GM23338 (cell line): ENCODE measurements at regions not wholly inside any gene's neighbourhood (a gene's known extent, or its start where the extent isn't known, plus 50 kb on each side); places are given as distances from the start of the nearest gene placed in this dataset.

Source experiments
- ATAC-seq: fragments of 200-7000 bp; cut with Tn5 transposase; 3 replicates; pipeline ENCODE4 v1.9.1; 2020
- DNase-seq: peaks from one replicate; pipeline ENCODE4 v3.0.0-alpha.2; 2015; ENCODE audit warnings: low spot score
- H2AFZ ChIP-seq: fragments of 200-600 bp; sonication (generic); 2 replicates; pipeline ENCODE4 v1.8.0; 2016; ENCODE audit warnings: antibody characterized with exemption, mild to moderate bottlenecking, moderate library complexity
- H3F3A ChIP-seq: fragments of 200-600 bp; sonication (generic); replicated peaks from 2 replicates; pipeline ENCODE4 v1.8.0; 2017; ENCODE audit warnings: antibody characterized with exemption, mixed run types, low read depth
- H3K27ac ChIP-seq: fragments of 200-600 bp; sonication (generic); 2 replicates; pipeline ENCODE4 v1.6.1; 2016; ENCODE audit warnings: low read depth
- H3K27me3 ChIP-seq: fragments of 200-600 bp; sonication (generic); 2 replicates; pipeline ENCODE4 v1.8.0; 2016; ENCODE audit warnings: mild to moderate bottlenecking, mixed run types, moderate library complexity; ENCODE audit not compliant: insufficient read depth
- H3K36me3 ChIP-seq: fragments of 200-600 bp; sonication (generic); 2 replicates; pipeline ENCODE4 v1.8.0; 2016; ENCODE audit warnings: mild to moderate bottlenecking; ENCODE audit not compliant: insufficient read depth
- H3K4me1 ChIP-seq: fragments of 200-600 bp; sonication (generic); 2 replicates; pipeline ENCODE4 v1.8.0; 2016; ENCODE audit warnings: mild to moderate bottlenecking, moderate library complexity; ENCODE audit not compliant: insufficient read depth
- H3K4me2 ChIP-seq: fragments of 200-600 bp; sonication (generic); 2 replicates; pipeline ENCODE4 v1.7.1; 2017; ENCODE audit warnings: mixed run types
- H3K4me3 ChIP-seq: fragments of 200-600 bp; sonication (generic); 2 replicates; pipeline ENCODE4 v1.6.1; 2016; ENCODE audit warnings: mixed run types
- H3K79me2 ChIP-seq: fragments of 200-600 bp; sonication (generic); replicated peaks from 2 replicates; pipeline ENCODE4 v1.8.0; 2017; ENCODE audit warnings: mild to moderate bottlenecking; ENCODE audit not compliant: insufficient read depth
- H3K9me2 ChIP-seq: fragments of 200-600 bp; sonication (generic); 2 replicates; pipeline ENCODE4 v1.8.0; 2017; ENCODE audit not compliant: insufficient read depth
- H4K20me1 ChIP-seq: fragments of 200-600 bp; sonication (generic); replicated peaks from 2 replicates; pipeline ENCODE4 v1.8.0; 2017; ENCODE audit warnings: mild to moderate bottlenecking; ENCODE audit not compliant: insufficient read depth
- H3K27ac Mint-ChIP-seq: 2 replicates; pipeline ENCODE4 v1.8.0; 2020; ENCODE audit warnings: inconsistent platforms, mild to moderate bottlenecking, moderate library complexity, mixed read lengths
- H3K27me3 Mint-ChIP-seq: 3 replicates; pipeline ENCODE4 v1.8.0; 2022; ENCODE audit warnings: low read depth, mild to moderate bottlenecking, moderate library complexity, mixed read lengths, inconsistent platforms; ENCODE audit not compliant: insufficient read depth, poor library complexity
- H3K36me3 Mint-ChIP-seq: 3 replicates; pipeline ENCODE4 v1.8.0; 2021; ENCODE audit warnings: low read depth, mild to moderate bottlenecking, inconsistent platforms, moderate library complexity, mixed read lengths
- H3K4me1 Mint-ChIP-seq: 3 replicates; pipeline ENCODE4 v1.8.0; 2020; ENCODE audit warnings: mild to moderate bottlenecking, inconsistent platforms, mixed read lengths
- H3K4me3 Mint-ChIP-seq: 3 replicates; pipeline ENCODE4 v1.8.0; 2021; ENCODE audit warnings: moderate library complexity, mild to moderate bottlenecking, inconsistent platforms, mixed read lengths
- H3K9me3 Mint-ChIP-seq: 3 replicates; pipeline ENCODE4 v1.8.0; 2020; ENCODE audit warnings: moderate library complexity, mild to moderate bottlenecking, inconsistent platforms, mixed read lengths
- CREB1 ChIP-seq: fragments of 250-450 bp; sonication (Bioruptor Pico); IDR thresholded peaks from 2 replicates; pipeline ENCODE4 v1.5.0; 2020; ENCODE audit warnings: low read depth, mild to moderate bottlenecking, moderate library complexity
- CTCF ChIP-seq, 2 experiments: fragments of 200-600 bp in 1 of 2; sonication (generic) in 1 of 2; conservative IDR thresholded peaks; 2 replicates each; pipeline versions ENCODE4 v1.5.1 to v1.6.1; 2016 to 2017; ENCODE audit warnings: antibody characterized with exemption in 2 of 2, low read depth in 2 of 2, mild to moderate bottlenecking in 2 of 2, moderate library complexity in 1 of 2
- EZH2 ChIP-seq: fragments of 200-600 bp; sonication (generic); IDR thresholded peaks from one replicate; pipeline ENCODE4 v1.8.0; 2017; ENCODE audit warnings: antibody characterized with exemption, mild to moderate bottlenecking, low read depth; ENCODE audit not compliant: unreplicated experiment
- EZH2phosphoT487 ChIP-seq: fragments of 200-600 bp; sonication (generic); IDR thresholded peaks from one replicate; pipeline ENCODE4 v1.8.1; 2018; ENCODE audit warnings: antibody characterized with exemption; ENCODE audit not compliant: unreplicated experiment
- JUNB ChIP-seq: IDR thresholded peaks from one replicate; pipeline ENCODE4 v1.6.1; 2016; ENCODE audit warnings: antibody characterized with exemption; ENCODE audit not compliant: unreplicated experiment
- NANOG ChIP-seq: IDR thresholded peaks from 2 replicates; pipeline ENCODE4 v1.6.1; 2016; ENCODE audit warnings: antibody characterized with exemption, borderline replicate concordance
- POLR2AphosphoS5 ChIP-seq: IDR thresholded peaks from 2 replicates; pipeline ENCODE4 v1.6.1; 2016; ENCODE audit warnings: antibody characterized with exemption, low read depth
- STAT1 ChIP-seq: IDR thresholded peaks from one replicate; pipeline ENCODE4 v1.6.1; 2016; ENCODE audit warnings: antibody characterized with exemption; ENCODE audit not compliant: unreplicated experiment
- ZNF114 ChIP-seq: fragments of 250-450 bp; sonication (Bioruptor Pico); IDR thresholded peaks from 2 replicates; pipeline ENCODE4 v1.5.0; 2020; ENCODE audit warnings: mild to moderate bottlenecking, moderate library complexity
- ZNF331 ChIP-seq: fragments of 250-450 bp; sonication (Bioruptor Pico); IDR thresholded peaks from 2 replicates; pipeline ENCODE4 v1.5.0; 2020; ENCODE audit warnings: low read depth, mild to moderate bottlenecking, moderate library complexity
- TF ChIP-seq, protein P1 (sequence below): IDR thresholded peaks from one replicate; pipeline ENCODE4 v1.6.1; 2018; ENCODE audit warnings: antibody characterized with exemption; ENCODE audit not compliant: unreplicated experiment
- TF ChIP-seq, protein P2 (sequence below): IDR thresholded peaks from 2 replicates; pipeline ENCODE4 v1.6.1; 2016; ENCODE audit warnings: antibody characterized with exemption
- TF ChIP-seq, protein P3 (sequence below): fragments of 250-450 bp; sonication (Bioruptor Pico); IDR thresholded peaks from 2 replicates; pipeline ENCODE4 v1.5.0; 2020; ENCODE audit warnings: mild to moderate bottlenecking, moderate library complexity

- Mint-ChIP-seq H3K4me3 (no peak overlapping the region), H3K9me3 (no peaks in the 10 kb centered on the region), H3K4me1 (peaks cover 8% of the 10 kb centered on the region; the same call in 2 of the 3 replicates), H3K27me3 (no peaks in the 10 kb centered on the region), H3K36me3 (no peaks in the 10 kb centered on the region), H3K27ac (no peak overlapping the region)
- Histone ChIP-seq H3K79me2 (no peaks in the 10 kb centered on the region), H4K20me1 (no peaks in the 10 kb centered on the region), H3F3A (no peaks in the 10 kb centered on the region), H3K4me2 (no peak overlapping the region), H3K27ac (no peak overlapping the region), H3K36me3 (no peaks in the 10 kb centered on the region), H2AFZ (no peak overlapping the region), H3K9me2 (no peaks in the 10 kb centered on the region), H3K27me3 (no peaks in the 10 kb centered on the region), H3K4me1 (no peaks in the 10 kb centered on the region), H3K4me3 (no peak overlapping the region)
- TF ChIP-seq JUNB, result no peak
- no peak for TF ChIP-seq EZH2phosphoT487
- TF ChIP-seq, protein P1, sequence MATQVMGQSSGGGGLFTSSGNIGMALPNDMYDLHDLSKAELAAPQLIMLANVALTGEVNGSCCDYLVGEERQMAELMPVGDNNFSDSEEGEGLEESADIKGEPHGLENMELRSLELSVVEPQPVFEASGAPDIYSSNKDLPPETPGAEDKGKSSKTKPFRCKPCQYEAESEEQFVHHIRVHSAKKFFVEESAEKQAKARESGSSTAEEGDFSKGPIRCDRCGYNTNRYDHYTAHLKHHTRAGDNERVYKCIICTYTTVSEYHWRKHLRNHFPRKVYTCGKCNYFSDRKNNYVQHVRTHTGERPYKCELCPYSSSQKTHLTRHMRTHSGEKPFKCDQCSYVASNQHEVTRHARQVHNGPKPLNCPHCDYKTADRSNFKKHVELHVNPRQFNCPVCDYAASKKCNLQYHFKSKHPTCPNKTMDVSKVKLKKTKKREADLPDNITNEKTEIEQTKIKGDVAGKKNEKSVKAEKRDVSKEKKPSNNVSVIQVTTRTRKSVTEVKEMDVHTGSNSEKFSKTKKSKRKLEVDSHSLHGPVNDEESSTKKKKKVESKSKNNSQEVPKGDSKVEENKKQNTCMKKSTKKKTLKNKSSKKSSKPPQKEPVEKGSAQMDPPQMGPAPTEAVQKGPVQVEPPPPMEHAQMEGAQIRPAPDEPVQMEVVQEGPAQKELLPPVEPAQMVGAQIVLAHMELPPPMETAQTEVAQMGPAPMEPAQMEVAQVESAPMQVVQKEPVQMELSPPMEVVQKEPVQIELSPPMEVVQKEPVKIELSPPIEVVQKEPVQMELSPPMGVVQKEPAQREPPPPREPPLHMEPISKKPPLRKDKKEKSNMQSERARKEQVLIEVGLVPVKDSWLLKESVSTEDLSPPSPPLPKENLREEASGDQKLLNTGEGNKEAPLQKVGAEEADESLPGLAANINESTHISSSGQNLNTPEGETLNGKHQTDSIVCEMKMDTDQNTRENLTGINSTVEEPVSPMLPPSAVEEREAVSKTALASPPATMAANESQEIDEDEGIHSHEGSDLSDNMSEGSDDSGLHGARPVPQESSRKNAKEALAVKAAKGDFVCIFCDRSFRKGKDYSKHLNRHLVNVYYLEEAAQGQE, result no peak
- TF ChIP-seq CREB1 (CRISPR knock-in tag), result no peak
- TF ChIP-seq EZH2, result no peak
- TF ChIP-seq POLR2AphosphoS5, result no peak
- no peak for TF ChIP-seq CTCF (conservative IDR thresholded peaks at IDR 0.05; ENCODE audit: low read depth in 2 of 2)
- TF ChIP-seq, protein P2, sequence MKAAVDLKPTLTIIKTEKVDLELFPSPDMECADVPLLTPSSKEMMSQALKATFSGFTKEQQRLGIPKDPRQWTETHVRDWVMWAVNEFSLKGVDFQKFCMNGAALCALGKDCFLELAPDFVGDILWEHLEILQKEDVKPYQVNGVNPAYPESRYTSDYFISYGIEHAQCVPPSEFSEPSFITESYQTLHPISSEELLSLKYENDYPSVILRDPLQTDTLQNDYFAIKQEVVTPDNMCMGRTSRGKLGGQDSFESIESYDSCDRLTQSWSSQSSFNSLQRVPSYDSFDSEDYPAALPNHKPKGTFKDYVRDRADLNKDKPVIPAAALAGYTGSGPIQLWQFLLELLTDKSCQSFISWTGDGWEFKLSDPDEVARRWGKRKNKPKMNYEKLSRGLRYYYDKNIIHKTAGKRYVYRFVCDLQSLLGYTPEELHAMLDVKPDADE, result no peak
- TF ChIP-seq ZNF331 (CRISPR knock-in tag), result no peak
- no peak for TF ChIP-seq STAT1
- TF ChIP-seq, protein P3, sequence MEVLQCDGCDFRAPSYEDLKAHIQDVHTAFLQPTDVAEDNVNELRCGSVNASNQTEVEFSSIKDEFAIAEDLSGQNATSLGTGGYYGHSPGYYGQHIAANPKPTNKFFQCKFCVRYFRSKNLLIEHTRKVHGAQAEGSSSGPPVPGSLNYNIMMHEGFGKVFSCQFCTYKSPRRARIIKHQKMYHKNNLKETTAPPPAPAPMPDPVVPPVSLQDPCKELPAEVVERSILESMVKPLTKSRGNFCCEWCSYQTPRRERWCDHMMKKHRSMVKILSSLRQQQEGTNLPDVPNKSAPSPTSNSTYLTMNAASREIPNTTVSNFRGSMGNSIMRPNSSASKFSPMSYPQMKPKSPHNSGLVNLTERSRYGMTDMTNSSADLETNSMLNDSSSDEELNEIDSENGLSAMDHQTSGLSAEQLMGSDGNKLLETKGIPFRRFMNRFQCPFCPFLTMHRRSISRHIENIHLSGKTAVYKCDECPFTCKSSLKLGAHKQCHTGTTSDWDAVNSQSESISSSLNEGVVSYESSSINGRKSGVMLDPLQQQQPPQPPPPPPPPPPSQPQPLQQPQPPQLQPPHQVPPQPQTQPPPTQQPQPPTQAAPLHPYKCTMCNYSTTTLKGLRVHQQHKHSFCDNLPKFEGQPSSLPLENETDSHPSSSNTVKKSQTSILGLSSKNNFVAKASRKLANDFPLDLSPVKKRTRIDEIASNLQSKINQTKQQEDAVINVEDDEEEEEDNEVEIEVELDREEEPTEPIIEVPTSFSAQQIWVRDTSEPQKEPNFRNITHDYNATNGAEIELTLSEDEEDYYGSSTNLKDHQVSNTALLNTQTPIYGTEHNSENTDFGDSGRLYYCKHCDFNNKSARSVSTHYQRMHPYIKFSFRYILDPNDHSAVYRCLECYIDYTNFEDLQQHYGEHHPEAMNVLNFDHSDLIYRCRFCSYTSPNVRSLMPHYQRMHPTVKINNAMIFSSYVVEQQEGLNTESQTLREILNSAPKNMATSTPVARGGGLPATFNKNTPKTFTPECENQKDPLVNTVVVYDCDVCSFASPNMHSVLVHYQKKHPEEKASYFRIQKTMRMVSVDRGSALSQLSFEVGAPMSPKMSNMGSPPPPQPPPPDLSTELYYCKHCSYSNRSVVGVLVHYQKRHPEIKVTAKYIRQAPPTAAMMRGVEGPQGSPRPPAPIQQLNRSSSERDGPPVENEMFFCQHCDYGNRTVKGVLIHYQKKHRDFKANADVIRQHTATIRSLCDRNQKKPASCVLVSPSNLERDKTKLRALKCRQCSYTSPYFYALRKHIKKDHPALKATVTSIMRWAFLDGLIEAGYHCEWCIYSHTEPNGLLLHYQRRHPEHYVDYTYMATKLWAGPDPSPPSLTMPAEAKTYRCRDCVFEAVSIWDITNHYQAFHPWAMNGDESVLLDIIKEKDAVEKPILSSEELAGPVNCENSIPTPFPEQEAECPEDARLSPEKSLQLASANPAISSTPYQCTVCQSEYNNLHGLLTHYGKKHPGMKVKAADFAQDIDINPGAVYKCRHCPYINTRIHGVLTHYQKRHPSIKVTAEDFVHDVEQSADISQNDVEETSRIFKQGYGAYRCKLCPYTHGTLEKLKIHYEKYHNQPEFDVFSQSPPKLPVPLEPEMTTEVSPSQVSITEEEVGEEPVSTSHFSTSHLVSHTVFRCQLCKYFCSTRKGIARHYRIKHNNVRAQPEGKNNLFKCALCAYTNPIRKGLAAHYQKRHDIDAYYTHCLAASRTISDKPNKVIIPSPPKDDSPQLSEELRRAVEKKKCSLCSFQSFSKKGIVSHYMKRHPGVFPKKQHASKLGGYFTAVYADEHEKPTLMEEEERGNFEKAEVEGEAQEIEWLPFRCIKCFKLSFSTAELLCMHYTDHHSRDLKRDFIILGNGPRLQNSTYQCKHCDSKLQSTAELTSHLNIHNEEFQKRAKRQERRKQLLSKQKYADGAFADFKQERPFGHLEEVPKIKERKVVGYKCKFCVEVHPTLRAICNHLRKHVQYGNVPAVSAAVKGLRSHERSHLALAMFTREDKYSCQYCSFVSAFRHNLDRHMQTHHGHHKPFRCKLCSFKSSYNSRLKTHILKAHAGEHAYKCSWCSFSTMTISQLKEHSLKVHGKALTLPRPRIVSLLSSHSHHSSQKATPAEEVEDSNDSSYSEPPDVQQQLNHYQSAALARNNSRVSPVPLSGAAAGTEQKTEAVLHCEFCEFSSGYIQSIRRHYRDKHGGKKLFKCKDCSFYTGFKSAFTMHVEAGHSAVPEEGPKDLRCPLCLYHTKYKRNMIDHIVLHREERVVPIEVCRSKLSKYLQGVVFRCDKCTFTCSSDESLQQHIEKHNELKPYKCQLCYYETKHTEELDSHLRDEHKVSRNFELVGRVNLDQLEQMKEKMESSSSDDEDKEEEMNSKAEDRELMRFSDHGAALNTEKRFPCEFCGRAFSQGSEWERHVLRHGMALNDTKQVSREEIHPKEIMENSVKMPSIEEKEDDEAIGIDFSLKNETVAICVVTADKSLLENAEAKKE (CRISPR knock-in tag), result no peak
- TF ChIP-seq ZNF114, result no peak
- no peak for TF ChIP-seq NANOG
- ATAC-seq, result no peak
- DNase-seq, result no peak
These were observed 192.4 kb upstream of the RASGEF1B start for GRCh38 chr4:81664079-81664478.
